OCI-LY1 (cell line): ENCODE measurements at regions not wholly inside any gene's neighbourhood (a gene's known extent, or its start where the extent isn't known, plus 50 kb on each side); places are given as distances from the start of the nearest gene placed in this dataset.
"Not testable (repeated sequence)": the region's sequence is repeated elsewhere in the genome, so short reads cannot be mapped to it uniquely, and the experiment has no call there.

Source experiments
- H2AFZ ChIP-seq: fragments of 200-600 bp; sonication (generic), shearing (Covaris generic); 2 replicates; pipeline ENCODE4 v1.6.0; 2014; ENCODE audit warnings: antibody characterized with exemption, mild to moderate bottlenecking, low read length
- H3F3A ChIP-seq: fragments of 200-600 bp; sonication (generic), shearing (Covaris generic); 2 replicates; pipeline ENCODE4 v1.6.0; 2014; ENCODE audit warnings: mild to moderate bottlenecking, antibody characterized with exemption, low read length, moderate library complexity; ENCODE audit not compliant: insufficient read depth
- H3K27ac ChIP-seq: fragments of 200-600 bp; sonication (generic); 2 replicates; pipeline ENCODE4 v1.5.1; 2014; ENCODE audit warnings: low read length, mixed run types, mild to moderate bottlenecking, low read depth; ENCODE audit not compliant: poor library complexity, severe bottlenecking
- H3K27me3 ChIP-seq: fragments of 200-600 bp; sonication (generic); 2 replicates; pipeline ENCODE4 v1.6.0; 2014; ENCODE audit warnings: antibody characterized with exemption, mild to moderate bottlenecking, low read length, moderate library complexity; ENCODE audit not compliant: insufficient read depth
- H3K36me3 ChIP-seq: fragments of 200-600 bp; sonication (generic); 2 replicates; pipeline ENCODE4 v1.6.1; 2014; ENCODE audit warnings: mild to moderate bottlenecking, antibody characterized with exemption, low read length, moderate library complexity, mixed read lengths; ENCODE audit not compliant: insufficient read depth
- H3K4me1 ChIP-seq: fragments of 200-600 bp; sonication (generic); 2 replicates; pipeline ENCODE4 v1.5.1; 2014; ENCODE audit warnings: mild to moderate bottlenecking, low read length, moderate library complexity; ENCODE audit not compliant: insufficient read depth, severe bottlenecking
- H3K4me2 ChIP-seq: fragments of 200-600 bp; sonication (generic), shearing (Covaris generic); 2 replicates; pipeline ENCODE4 v1.6.1; 2014; ENCODE audit warnings: low read length
- H3K4me3 ChIP-seq: fragments of 200-600 bp; sonication (generic); 2 replicates; pipeline ENCODE4 v1.5.1; 2014; ENCODE audit warnings: low read length, low read depth, mild to moderate bottlenecking, mixed read lengths; ENCODE audit not compliant: poor library complexity, severe bottlenecking
- H3K79me2 ChIP-seq: fragments of 200-600 bp; shearing (Covaris generic); 2 replicates; pipeline ENCODE4 v1.6.1; 2016; ENCODE audit warnings: mixed run types, low read length, mixed read lengths; ENCODE audit not compliant: insufficient read depth
- H3K9ac ChIP-seq: fragments of 200-600 bp; sonication (generic), shearing (Covaris generic); 2 replicates; pipeline ENCODE4 v1.6.1; 2014; ENCODE audit warnings: mild to moderate bottlenecking, low read length, mixed read lengths
- H3K9me2 ChIP-seq: fragments of 200-600 bp; sonication (generic), shearing (Covaris generic); 2 replicates; pipeline ENCODE4 v1.6.1; 2014; ENCODE audit warnings: low read depth, mild to moderate bottlenecking, low read length, mixed read lengths
- H3K9me3 ChIP-seq: fragments of 200-600 bp; shearing (Covaris generic); 2 replicates; pipeline ENCODE4 v1.6.1; 2014; ENCODE audit warnings: low read length, mixed read lengths
- H4K20me1 ChIP-seq: fragments of 200-600 bp; sonication (generic), shearing (Covaris generic); 2 replicates; pipeline ENCODE4 v1.6.0; 2016; ENCODE audit warnings: mild to moderate bottlenecking, low read length; ENCODE audit not compliant: insufficient read depth
- EZH2 ChIP-seq: fragments of 200-600 bp; sonication (generic), shearing (Covaris generic); IDR thresholded peaks from 2 replicates; pipeline ENCODE4 v1.8.0; 2017; ENCODE audit warnings: borderline replicate concordance, mixed run types, mild to moderate bottlenecking, antibody characterized with exemption, low read length, moderate library complexity, mixed read lengths
- TF ChIP-seq, protein P1 (sequence below): fragments of 200-600 bp; sonication (generic), shearing (Covaris generic); IDR thresholded peaks from 2 replicates; pipeline ENCODE4 v1.5.1; 2017; ENCODE audit warnings: mild to moderate bottlenecking, antibody characterized with exemption, low read length, moderate library complexity, mixed read lengths

GRCh38 chr7:142513178-142513955, 235.9 kb upstream of the PRSS1 start:
- H3K27ac ChIP-seq, result no peak overlapping the region
- H3K9me3 ChIP-seq, result no peaks in the 10 kb centered on the region
- H3K9ac ChIP-seq, result no peak overlapping the region
- no peaks in the 10 kb centered on the region for H4K20me1 ChIP-seq
- H3K79me2 ChIP-seq, result no peaks in the 10 kb centered on the region
- peaks cover 4% of the 10 kb centered on the region; the same call in 1 of the 2 replicates for H3K27me3 ChIP-seq
- no peak overlapping the region for H3K4me3 ChIP-seq
- no peak overlapping the region for H2AFZ ChIP-seq
- H3F3A ChIP-seq, result no peaks in the 10 kb centered on the region
- H3K9me2 ChIP-seq, result no peaks in the 10 kb centered on the region
- no peaks in the 10 kb centered on the region for H3K36me3 ChIP-seq
- no peak overlapping the region for H3K4me2 ChIP-seq
- no peaks in the 10 kb centered on the region for H3K4me1 ChIP-seq
- TF ChIP-seq, protein P1, sequence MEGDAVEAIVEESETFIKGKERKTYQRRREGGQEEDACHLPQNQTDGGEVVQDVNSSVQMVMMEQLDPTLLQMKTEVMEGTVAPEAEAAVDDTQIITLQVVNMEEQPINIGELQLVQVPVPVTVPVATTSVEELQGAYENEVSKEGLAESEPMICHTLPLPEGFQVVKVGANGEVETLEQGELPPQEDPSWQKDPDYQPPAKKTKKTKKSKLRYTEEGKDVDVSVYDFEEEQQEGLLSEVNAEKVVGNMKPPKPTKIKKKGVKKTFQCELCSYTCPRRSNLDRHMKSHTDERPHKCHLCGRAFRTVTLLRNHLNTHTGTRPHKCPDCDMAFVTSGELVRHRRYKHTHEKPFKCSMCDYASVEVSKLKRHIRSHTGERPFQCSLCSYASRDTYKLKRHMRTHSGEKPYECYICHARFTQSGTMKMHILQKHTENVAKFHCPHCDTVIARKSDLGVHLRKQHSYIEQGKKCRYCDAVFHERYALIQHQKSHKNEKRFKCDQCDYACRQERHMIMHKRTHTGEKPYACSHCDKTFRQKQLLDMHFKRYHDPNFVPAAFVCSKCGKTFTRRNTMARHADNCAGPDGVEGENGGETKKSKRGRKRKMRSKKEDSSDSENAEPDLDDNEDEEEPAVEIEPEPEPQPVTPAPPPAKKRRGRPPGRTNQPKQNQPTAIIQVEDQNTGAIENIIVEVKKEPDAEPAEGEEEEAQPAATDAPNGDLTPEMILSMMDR, result no peak
- no peak for TF ChIP-seq EZH2

GRCh38 chr7:142511801-142512200, 237.5 kb upstream of the PRSS1 start:
- Histone ChIP-seq H3K27ac (no peak overlapping the region), H3K27me3 (peaks cover under 1% of the 10 kb centered on the region; the same call in 1 of the 2 replicates), H4K20me1 (no peaks in the 10 kb centered on the region), H2AFZ (no peak overlapping the region), H3K9me2 (no peaks in the 10 kb centered on the region), H3K36me3 (no peaks in the 10 kb centered on the region), H3K4me2 (no peak overlapping the region), H3K9me3 (no peaks in the 10 kb centered on the region), H3K79me2 (no peaks in the 10 kb centered on the region), H3K4me1 (no peaks in the 10 kb centered on the region), H3F3A (no peaks in the 10 kb centered on the region), H3K4me3 (no peak overlapping the region), H3K9ac (no peak overlapping the region)
- TF ChIP-seq EZH2, result no peak
- TF ChIP-seq, protein P1, result no peak

DNA sequence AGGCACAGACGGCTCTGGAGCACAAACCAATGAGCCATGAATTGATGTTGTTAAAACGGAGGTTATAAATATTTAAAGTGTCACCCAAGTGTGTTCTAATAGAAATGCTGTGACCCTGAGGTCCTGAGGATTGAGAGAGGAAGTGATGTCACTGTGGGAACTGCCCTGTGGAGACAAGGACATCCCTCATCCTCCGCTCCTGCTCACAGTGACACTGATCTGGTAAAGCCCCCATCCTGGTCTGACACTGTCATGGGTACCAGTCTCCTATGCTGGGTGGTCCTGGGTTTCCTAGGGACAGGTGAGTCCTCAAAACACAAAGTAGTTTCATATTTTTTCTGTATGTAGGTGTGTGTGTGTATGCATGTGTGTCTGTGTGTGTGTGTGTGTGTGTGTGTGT, 237.9 kb upstream of the PRSS1 start:
- Histone ChIP-seq H3K79me2 (no peaks in the 10 kb centered on the region), H4K20me1 (no peaks in the 10 kb centered on the region), H3K9me2 (no peaks in the 10 kb centered on the region), H3F3A (no peaks in the 10 kb centered on the region), H3K4me3 (no peak overlapping the region), H3K27ac (no peak overlapping the region), H3K9ac (no peak overlapping the region), H3K4me1 (no peaks in the 10 kb centered on the region), H2AFZ (no peak overlapping the region), H3K4me2 (no peak overlapping the region), H3K27me3 (no peaks in the 10 kb centered on the region), H3K9me3 (no peaks in the 10 kb centered on the region), H3K36me3 (no peaks in the 10 kb centered on the region)
- TF ChIP-seq EZH2, result no peak
- TF ChIP-seq, protein P1, result no peak

DNA sequence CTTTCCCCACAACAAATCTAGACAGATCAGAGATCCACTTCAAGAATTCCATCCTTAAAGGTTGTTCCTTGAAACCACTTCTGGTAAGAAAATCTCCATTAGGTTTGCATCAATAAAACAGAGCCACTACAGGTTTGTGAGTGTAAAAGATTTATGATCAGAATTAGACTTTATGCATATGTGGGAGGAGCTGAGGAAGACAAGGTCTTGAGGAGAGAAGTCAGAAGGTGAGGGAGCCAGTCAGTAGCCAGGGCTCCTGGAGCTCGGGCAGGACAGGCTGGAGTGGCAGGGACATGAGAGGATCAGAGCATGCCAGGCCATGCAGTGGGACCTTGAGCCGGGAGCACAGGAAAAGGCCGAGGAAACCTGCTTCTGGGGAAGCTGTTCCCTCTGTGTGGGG, 240.0 kb upstream of the PRSS1 start:
- not testable (repeated sequence) for H3F3A ChIP-seq, H3K4me2 ChIP-seq, H3K9ac ChIP-seq, H3K79me2 ChIP-seq, H3K27me3 ChIP-seq, H4K20me1 ChIP-seq, H3K4me1 ChIP-seq, H3K36me3 ChIP-seq, H2AFZ ChIP-seq, H3K9me2 ChIP-seq, H3K9me3 ChIP-seq, H3K27ac ChIP-seq, H3K4me3 ChIP-seq
